OCI-LY3 (cell line): ENCODE measurements at regions not wholly inside any gene's neighbourhood (a gene's known extent, or its start where the extent isn't known, plus 50 kb on each side); places are given as distances from the start of the nearest gene placed in this dataset.

Experiments
- H2AFZ ChIP-seq: fragments of 200-600, 300-600 bp; shearing (Covaris generic); 2 replicates; pipeline ENCODE4 v1.6.0; 2014; ENCODE audit warnings: antibody characterized with exemption, low read depth, low read length
- H3K27ac ChIP-seq: fragments of 200-600, 300-600 bp; sonication (generic); 2 replicates; pipeline ENCODE4 v1.5.1; 2014; ENCODE audit warnings: mild to moderate bottlenecking, low read length, moderate library complexity, mixed read lengths
- H3K27me3 ChIP-seq: fragments of 200-600, 300-600 bp; sonication (generic); 2 replicates; pipeline ENCODE4 v1.6.1; 2014; ENCODE audit warnings: low read depth, low read length, mixed read lengths
- H3K36me3 ChIP-seq: fragments of 200-600, 300-600 bp; sonication (generic); replicated peaks from 2 replicates; pipeline ENCODE3; 2014; ENCODE audit warnings: low read depth, low read length, mixed read lengths
- H3K4me1 ChIP-seq: fragments of 300-600, 200-600 bp; sonication (generic); 2 replicates; pipeline ENCODE4 v1.6.1; 2014; ENCODE audit warnings: low read length, mixed read lengths
- H3K4me2 ChIP-seq: fragments of 200-600, 300-600 bp; sonication (generic); 2 replicates; pipeline ENCODE4 v1.6.1; 2014; ENCODE audit warnings: low read length, mixed read lengths
- H3K4me3 ChIP-seq: fragments of 300-600, 200-600 bp; sonication (generic); 2 replicates; pipeline ENCODE4 v1.5.1; 2014; ENCODE audit warnings: antibody characterized with exemption, mild to moderate bottlenecking, low read length, moderate library complexity
- H3K79me2 ChIP-seq: fragments of 300-600, 200-600 bp; shearing (Covaris generic); 2 replicates; pipeline ENCODE4 v1.6.1; 2014; ENCODE audit warnings: mild to moderate bottlenecking, low read length, mixed read lengths
- H3K9ac ChIP-seq: fragments of 300-600, 200-600 bp; shearing (Covaris generic); 2 replicates; pipeline ENCODE4 v1.6.0; 2014; ENCODE audit warnings: mild to moderate bottlenecking, low read length, moderate library complexity
- H3K9me3 ChIP-seq: fragments of 200-600, 300-600 bp; shearing (Covaris generic); 2 replicates; pipeline ENCODE4 v1.6.1; 2014; ENCODE audit warnings: low read length, mixed read lengths; ENCODE audit not compliant: insufficient read depth
- H4K20me1 ChIP-seq: fragments of 200-600, 300-600 bp; sonication (generic); 2 replicates; pipeline ENCODE4 v1.6.1; 2016; ENCODE audit warnings: low read length, mixed read lengths; ENCODE audit not compliant: insufficient read depth
- EZH2phosphoT487 ChIP-seq: fragments of 200-600 bp; shearing (Covaris generic); IDR thresholded peaks from 2 replicates; pipeline ENCODE4 v1.6.1; 2018; ENCODE audit warnings: antibody characterized with exemption, mixed run types, low read depth
- TF ChIP-seq, protein P1 (sequence below): fragments of 200-600, 300-600 bp; sonication (generic); IDR thresholded peaks from 2 replicates; pipeline ENCODE4 v1.5.1; 2014; ENCODE audit warnings: antibody characterized with exemption, low read length, low read depth

DNA sequence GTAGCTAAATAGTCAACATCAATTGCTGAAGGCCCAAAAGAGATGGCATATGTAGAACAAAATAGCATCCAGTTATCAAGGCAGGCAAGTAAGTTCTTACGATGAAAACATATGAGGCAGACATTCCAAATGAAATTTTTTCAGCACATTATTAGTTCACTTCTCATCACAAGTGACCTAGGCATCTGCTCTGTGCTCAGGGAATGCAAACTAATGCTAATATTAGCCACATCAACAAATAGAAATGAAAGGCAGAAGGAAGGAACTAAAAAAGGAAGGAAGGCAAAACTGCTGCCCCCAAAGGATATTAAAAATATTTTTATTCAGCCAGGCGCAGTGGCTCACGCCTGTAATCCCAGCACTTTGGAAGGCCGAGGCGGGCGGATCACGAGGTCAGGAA, 51.2 kb upstream of the ROCK1 start:
- H3K4me3 ChIP-seq, result no peak overlapping the region
- TF ChIP-seq, protein P1, sequence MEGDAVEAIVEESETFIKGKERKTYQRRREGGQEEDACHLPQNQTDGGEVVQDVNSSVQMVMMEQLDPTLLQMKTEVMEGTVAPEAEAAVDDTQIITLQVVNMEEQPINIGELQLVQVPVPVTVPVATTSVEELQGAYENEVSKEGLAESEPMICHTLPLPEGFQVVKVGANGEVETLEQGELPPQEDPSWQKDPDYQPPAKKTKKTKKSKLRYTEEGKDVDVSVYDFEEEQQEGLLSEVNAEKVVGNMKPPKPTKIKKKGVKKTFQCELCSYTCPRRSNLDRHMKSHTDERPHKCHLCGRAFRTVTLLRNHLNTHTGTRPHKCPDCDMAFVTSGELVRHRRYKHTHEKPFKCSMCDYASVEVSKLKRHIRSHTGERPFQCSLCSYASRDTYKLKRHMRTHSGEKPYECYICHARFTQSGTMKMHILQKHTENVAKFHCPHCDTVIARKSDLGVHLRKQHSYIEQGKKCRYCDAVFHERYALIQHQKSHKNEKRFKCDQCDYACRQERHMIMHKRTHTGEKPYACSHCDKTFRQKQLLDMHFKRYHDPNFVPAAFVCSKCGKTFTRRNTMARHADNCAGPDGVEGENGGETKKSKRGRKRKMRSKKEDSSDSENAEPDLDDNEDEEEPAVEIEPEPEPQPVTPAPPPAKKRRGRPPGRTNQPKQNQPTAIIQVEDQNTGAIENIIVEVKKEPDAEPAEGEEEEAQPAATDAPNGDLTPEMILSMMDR, result no peak
- TF ChIP-seq EZH2phosphoT487, result no peak
- peaks cover 11% of the 10 kb centered on the region for H3K4me1 ChIP-seq

GRCh38 chr18:21163647-21164547, 52.3 kb upstream of the ROCK1 start:
- no peaks in the 10 kb centered on the region for H3K27me3 ChIP-seq
- H3K9me3 ChIP-seq, result no peaks in the 10 kb centered on the region
- H3K4me2 ChIP-seq, result peak overlapping the region; percentile 63
- peak overlapping the region; percentile 81 for H2AFZ ChIP-seq
- peak overlapping the region; percentile 19 for H3K4me3 ChIP-seq
- H3K4me1 ChIP-seq, result peaks cover 11% of the 10 kb centered on the region
- no peaks in the 10 kb centered on the region for H3K79me2 ChIP-seq
- no peak overlapping the region for H3K9ac ChIP-seq
- H4K20me1 ChIP-seq, result no peaks in the 10 kb centered on the region
- H3K27ac ChIP-seq, result no peak overlapping the region
- TF ChIP-seq, protein P1, result no peak
- no peak for TF ChIP-seq EZH2phosphoT487
- no peaks in the 10 kb centered on the region for H3K36me3 ChIP-seq

More for the DNA sequence above, 51.2 kb upstream of the ROCK1 start:
- Histone ChIP-seq H3K9ac (no peak overlapping the region), H3K27ac (no peak overlapping the region), H3K27me3 (no peaks in the 10 kb centered on the region), H4K20me1 (no peaks in the 10 kb centered on the region), H3K36me3 (no peaks in the 10 kb centered on the region), H2AFZ (no peak overlapping the region), H3K9me3 (no peaks in the 10 kb centered on the region), H3K4me2 (no peak overlapping the region), H3K79me2 (no peaks in the 10 kb centered on the region)

DNA sequence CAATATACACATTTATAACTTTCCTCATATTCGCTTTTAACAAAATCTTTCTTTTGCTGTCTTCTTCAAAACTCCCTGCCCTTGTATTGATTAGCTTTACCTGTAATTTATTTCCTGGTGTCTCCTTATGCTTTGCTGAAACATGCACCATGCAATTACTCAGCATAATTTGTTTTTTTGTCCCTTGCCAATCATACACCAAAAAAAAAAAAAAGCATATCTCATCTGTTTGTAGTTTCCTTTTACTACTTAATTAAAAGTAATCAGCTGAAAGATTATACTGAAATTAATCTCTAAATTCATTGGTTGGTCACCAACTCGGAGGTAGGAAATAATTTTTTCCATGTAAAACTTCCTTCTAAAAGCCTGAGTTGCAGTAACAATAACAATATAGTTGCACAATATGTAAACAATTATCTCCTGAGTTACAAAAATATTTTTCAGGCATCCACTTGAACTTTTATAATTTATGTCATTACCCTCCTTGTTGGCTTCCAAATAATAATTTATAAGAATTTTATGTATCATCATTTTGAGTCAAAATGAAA, 53.0 kb upstream of the ROCK1 start:
- Histone ChIP-seq H3K9ac (no peak overlapping the region), H4K20me1 (no peaks in the 10 kb centered on the region), H3K4me1 (peaks cover 11% of the 10 kb centered on the region), H3K4me2 (peak overlapping the region; percentile 63; the same call in 1 of the 2 replicates), H3K36me3 (no peaks in the 10 kb centered on the region), H3K79me2 (no peaks in the 10 kb centered on the region), H3K4me3 (no peak overlapping the region), H3K9me3 (no peaks in the 10 kb centered on the region), H3K27ac (no peak overlapping the region), H3K27me3 (no peaks in the 10 kb centered on the region), H2AFZ (no peak overlapping the region)
- no peak for TF ChIP-seq EZH2phosphoT487
- TF ChIP-seq, protein P1, result no peak

DNA sequence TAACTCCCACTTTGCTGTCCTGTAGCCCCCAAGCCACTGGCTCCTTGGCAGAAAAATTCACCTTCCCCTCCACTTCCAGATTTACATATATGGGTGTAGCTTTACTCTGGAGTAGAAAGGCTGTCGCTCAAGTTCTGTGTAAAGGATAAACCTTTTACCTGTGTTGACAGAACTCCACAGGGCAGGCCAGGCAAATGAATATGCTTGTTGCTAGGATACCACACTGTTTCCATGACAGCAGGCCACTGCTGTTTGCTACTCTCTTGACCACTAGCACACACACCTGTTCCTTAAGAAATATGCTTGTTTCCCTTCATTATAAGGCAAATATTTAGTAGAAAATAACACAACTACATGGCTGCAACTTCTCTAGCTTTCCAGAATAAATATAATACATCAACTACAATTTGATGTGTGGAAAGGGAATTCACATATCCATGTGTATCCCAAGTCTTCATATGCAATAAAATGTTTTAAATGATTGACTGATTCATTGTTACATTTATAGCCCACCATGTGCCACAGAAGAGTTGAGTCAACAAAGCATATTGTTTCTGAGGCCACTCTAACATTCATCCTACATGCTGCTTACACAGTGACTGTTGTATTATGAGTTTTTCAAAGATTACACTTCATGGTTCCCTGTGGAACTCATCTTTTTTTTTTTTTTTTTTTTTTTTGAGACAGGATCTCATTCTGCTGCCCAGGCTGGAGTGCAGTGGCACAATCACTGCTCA, 56.2 kb upstream of the ROCK1 start:
- no peak overlapping the region for H3K4me3 ChIP-seq
- no peak overlapping the region for H3K4me2 ChIP-seq
- H3K79me2 ChIP-seq, result no peaks in the 10 kb centered on the region
- H3K4me1 ChIP-seq, result peaks cover 11% of the 10 kb centered on the region
- no peak overlapping the region for H3K27ac ChIP-seq
- no peaks in the 10 kb centered on the region for H4K20me1 ChIP-seq
- no peaks in the 10 kb centered on the region for H3K27me3 ChIP-seq
- H3K36me3 ChIP-seq, result no peaks in the 10 kb centered on the region
- H2AFZ ChIP-seq, result no peak overlapping the region
- no peaks in the 10 kb centered on the region for H3K9me3 ChIP-seq
- H3K9ac ChIP-seq, result no peak overlapping the region
- TF ChIP-seq, protein P1, result no peak
- TF ChIP-seq EZH2phosphoT487, result no peak
